ENCODE measurements at regions not wholly inside any gene's neighbourhood (a gene's known extent, or its start where the extent isn't known, plus 50 kb on each side); places are given as distances from the start of the nearest gene placed in this dataset.

GRCh38 chr15:89399238-89400115 lies 64.9 kb upstream of the POLG start:
- DNase-seq, result no peak

- no peak for DNase-seq
These were observed 64.2 kb upstream of the POLG start for GRCh38 chr15:89398896-89399237.

- DNase-seq, result no peak
These were observed 63.0 kb upstream of the POLG start for GRCh38 chr15:89397653-89398023.

GRCh38 chr15:89396723-89397652 lies 62.4 kb upstream of the POLG start:
- DNase-seq, result no peak

GRCh38 chr15:89395996-89396395 lies 61.4 kb upstream of the POLG start:
- peak; percentile 54 for DNase-seq

GRCh38 chr15:89395461-89395871 lies 60.8 kb upstream of the POLG start:
- no peak for DNase-seq

GRCh38 chr15:89395031-89395430 lies 60.4 kb upstream of the POLG start:
- no peak for DNase-seq

- no peak for DNase-seq
These were observed 58.4 kb upstream of the POLG start for GRCh38 chr15:89393056-89393455.

GRCh38 chr15:89391685-89392257 lies 57.1 kb upstream of the POLG start:
- no peak for DNase-seq

- DNase-seq, result no peak
These were observed 55.4 kb upstream of the POLG start for GRCh38 chr15:89389841-89390603.

- no peak for DNase-seq
These were observed 52.7 kb upstream of the POLG start for GRCh38 chr15:89387140-89387903.

- no peak for DNase-seq
These were observed 51.1 kb upstream of the POLG start for GRCh38 chr15:89385596-89386331.

Data from NK-92 treated with Interleukin-12 subunit alpha and Interleukin-12 subunit beta, amount 100 ng/mL, for 24 hours (cell line).